Mesothelial cell of epicardium (in vitro differentiated cells): ENCODE measurements at regions not wholly inside any gene's neighbourhood (a gene's known extent, or its start where the extent isn't known, plus 50 kb on each side); places are given as distances from the start of the nearest gene placed in this dataset.
A peak's percentile ranks its signal among the peaks of the same experiment; 100 is the strongest.

Experiments used
- DNase-seq, 2 experiments: peaks; one replicate each; pipeline ENCODE4 v3.0.0; 2021; ENCODE audit warnings: low spot score in 2 of 2; ENCODE audit not compliant: unreplicated experiment in 2 of 2
- H3K27ac Mint-ChIP-seq: 2 replicates; pipeline ENCODE4 v1.8.0; 2021; ENCODE audit warnings: mixed read lengths
- H3K27me3 Mint-ChIP-seq: 2 replicates; pipeline ENCODE4 v1.8.0; 2021; ENCODE audit warnings: low read depth, mixed read lengths
- H3K36me3 Mint-ChIP-seq: 2 replicates; pipeline ENCODE4 v1.8.0; 2021; ENCODE audit warnings: mixed read lengths
- H3K4me1 Mint-ChIP-seq: 2 replicates; pipeline ENCODE4 v1.8.0; 2021; ENCODE audit warnings: mixed read lengths
- H3K4me3 Mint-ChIP-seq: 2 replicates; pipeline ENCODE4 v1.8.0; 2021; ENCODE audit warnings: mild to moderate bottlenecking, moderate library complexity, mixed read lengths
- H3K9me3 Mint-ChIP-seq: 2 replicates; pipeline ENCODE4 v1.8.0; 2021; ENCODE audit warnings: mixed read lengths
- TF ChIP-seq, protein P1 (sequence below): fragments of 200-600 bp; sonication (generic); IDR thresholded peaks from one replicate; pipeline ENCODE4 v1.5.0; 2021; ENCODE audit warnings: antibody characterized with exemption; ENCODE audit not compliant: unreplicated experiment

- H3K9me3 Mint-ChIP-seq, result no peaks in the 10 kb centered on the region
Measured at GRCh38 chr5:166211640-166212039, 2079.8 kb upstream of the WWC1 start.

GRCh38 chr5:166236327-166236726 lies 2055.1 kb upstream of the WWC1 start:
- TF ChIP-seq, protein P1, sequence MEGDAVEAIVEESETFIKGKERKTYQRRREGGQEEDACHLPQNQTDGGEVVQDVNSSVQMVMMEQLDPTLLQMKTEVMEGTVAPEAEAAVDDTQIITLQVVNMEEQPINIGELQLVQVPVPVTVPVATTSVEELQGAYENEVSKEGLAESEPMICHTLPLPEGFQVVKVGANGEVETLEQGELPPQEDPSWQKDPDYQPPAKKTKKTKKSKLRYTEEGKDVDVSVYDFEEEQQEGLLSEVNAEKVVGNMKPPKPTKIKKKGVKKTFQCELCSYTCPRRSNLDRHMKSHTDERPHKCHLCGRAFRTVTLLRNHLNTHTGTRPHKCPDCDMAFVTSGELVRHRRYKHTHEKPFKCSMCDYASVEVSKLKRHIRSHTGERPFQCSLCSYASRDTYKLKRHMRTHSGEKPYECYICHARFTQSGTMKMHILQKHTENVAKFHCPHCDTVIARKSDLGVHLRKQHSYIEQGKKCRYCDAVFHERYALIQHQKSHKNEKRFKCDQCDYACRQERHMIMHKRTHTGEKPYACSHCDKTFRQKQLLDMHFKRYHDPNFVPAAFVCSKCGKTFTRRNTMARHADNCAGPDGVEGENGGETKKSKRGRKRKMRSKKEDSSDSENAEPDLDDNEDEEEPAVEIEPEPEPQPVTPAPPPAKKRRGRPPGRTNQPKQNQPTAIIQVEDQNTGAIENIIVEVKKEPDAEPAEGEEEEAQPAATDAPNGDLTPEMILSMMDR, result no peak
- H3K27ac Mint-ChIP-seq, result no peak overlapping the region
- H3K27me3 Mint-ChIP-seq, result no peaks in the 10 kb centered on the region
- peaks cover 41% of the 10 kb centered on the region for H3K9me3 Mint-ChIP-seq
- no peak overlapping the region for H3K4me3 Mint-ChIP-seq
- DNase-seq, result no peak
- peaks cover 11% of the 10 kb centered on the region for H3K36me3 Mint-ChIP-seq
- H3K4me1 Mint-ChIP-seq, result no peaks in the 10 kb centered on the region

More at GRCh38 chr5:166211640-166212039, 2079.8 kb upstream of the WWC1 start:
- H3K27me3 Mint-ChIP-seq, result no peaks in the 10 kb centered on the region
- H3K27ac Mint-ChIP-seq, result no peak overlapping the region
- TF ChIP-seq, protein P1, result no peak
- H3K4me1 Mint-ChIP-seq, result peaks cover 9% of the 10 kb centered on the region
- no peak overlapping the region for H3K4me3 Mint-ChIP-seq
- no peaks in the 10 kb centered on the region for H3K36me3 Mint-ChIP-seq
- DNase-seq, result no peak

GRCh38 chr5:166240705-166241104 lies 2050.7 kb upstream of the WWC1 start:
- Mint-ChIP-seq H3K9me3 (peaks cover 36% of the 10 kb centered on the region), H3K36me3 (peaks cover 3% of the 10 kb centered on the region), H3K27me3 (no peaks in the 10 kb centered on the region), H3K4me3 (no peak overlapping the region), H3K4me1 (peaks cover 3% of the 10 kb centered on the region), H3K27ac (no peak overlapping the region)
- no peak for DNase-seq
- TF ChIP-seq, protein P1, result no peak

DNA sequence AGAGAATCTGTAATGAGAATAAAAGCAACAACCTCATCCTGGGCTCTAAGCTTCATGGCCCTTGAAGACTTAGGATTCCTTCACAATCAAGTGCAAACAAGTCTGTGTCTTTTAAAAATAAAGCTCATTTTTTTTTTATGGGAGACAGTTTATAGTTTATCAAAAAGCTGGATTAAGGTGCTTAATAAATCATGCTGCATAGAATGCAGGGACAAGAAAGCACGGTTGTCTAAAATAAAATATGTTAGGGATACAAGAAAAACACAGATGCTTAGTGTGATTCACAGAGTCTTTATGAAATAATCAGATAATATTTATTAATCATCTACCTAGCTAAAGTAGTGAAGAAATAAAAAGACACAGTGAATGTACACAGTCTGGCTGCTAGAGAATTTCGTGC lies 2045.9 kb upstream of the WWC1 start:
- peaks cover 5% of the 10 kb centered on the region for H3K4me1 Mint-ChIP-seq
- no peak overlapping the region for H3K4me3 Mint-ChIP-seq
- no peaks in the 10 kb centered on the region for H3K36me3 Mint-ChIP-seq
- H3K27ac Mint-ChIP-seq, result no peak overlapping the region
- H3K27me3 Mint-ChIP-seq, result no peaks in the 10 kb centered on the region
- TF ChIP-seq, protein P1, result peak; percentile 10
- H3K9me3 Mint-ChIP-seq, result peaks cover 19% of the 10 kb centered on the region
- DNase-seq, result no peak

DNA sequence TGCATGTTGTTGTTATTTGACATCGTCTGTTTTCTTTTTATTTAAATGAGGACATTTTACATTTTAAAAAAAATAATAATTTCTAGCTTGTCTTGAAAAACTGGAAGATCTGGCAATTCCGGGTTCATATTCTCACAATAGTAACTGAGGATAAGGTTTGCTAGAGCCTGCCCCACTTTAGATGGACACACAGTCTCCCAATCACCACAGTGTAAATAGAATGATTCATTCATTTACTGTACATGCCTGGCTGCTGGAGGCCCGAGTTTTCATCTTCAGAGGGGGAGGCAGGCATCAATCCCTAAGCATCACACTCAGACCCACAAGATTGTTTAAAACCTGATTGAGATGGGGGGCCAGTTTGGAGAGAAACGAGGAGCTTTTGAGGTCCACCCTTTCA lies 2039.7 kb upstream of the WWC1 start:
- no peak for DNase-seq
- H3K4me1 Mint-ChIP-seq, result peaks cover 3% of the 10 kb centered on the region
- TF ChIP-seq, protein P1, result no peak
- no peaks in the 10 kb centered on the region for H3K36me3 Mint-ChIP-seq
- H3K9me3 Mint-ChIP-seq, result peaks cover 7% of the 10 kb centered on the region
- H3K4me3 Mint-ChIP-seq, result no peak overlapping the region
- no peaks in the 10 kb centered on the region for H3K27me3 Mint-ChIP-seq
- H3K27ac Mint-ChIP-seq, result no peak overlapping the region

GRCh38 chr5:166257661-166258060 lies 2033.8 kb upstream of the WWC1 start:
- H3K9me3 Mint-ChIP-seq, result peaks cover 12% of the 10 kb centered on the region
- TF ChIP-seq, protein P1, result no peak
- H3K27me3 Mint-ChIP-seq, result no peaks in the 10 kb centered on the region
- no peak overlapping the region for H3K4me3 Mint-ChIP-seq
- peaks cover 4% of the 10 kb centered on the region for H3K4me1 Mint-ChIP-seq
- H3K36me3 Mint-ChIP-seq, result no peaks in the 10 kb centered on the region
- no peak overlapping the region for H3K27ac Mint-ChIP-seq
- no peak for DNase-seq
